Panc1 (cell line): ENCODE measurements at regions not wholly inside any gene's neighbourhood (a gene's known extent, or its start where the extent isn't known, plus 50 kb on each side); places are given as distances from the start of the nearest gene placed in this dataset.

Experiments
- POLR2AphosphoS5 ChIP-seq: IDR thresholded peaks from 2 replicates; pipeline ENCODE4 v1.6.1; 2012; ENCODE audit warnings: mild to moderate bottlenecking, low read depth, low read length, moderate library complexity
- SIN3A ChIP-seq: IDR thresholded peaks from 2 replicates; pipeline ENCODE4 v1.6.1; 2012; ENCODE audit warnings: low read depth, mild to moderate bottlenecking, low read length, moderate library complexity, borderline replicate concordance; ENCODE audit not compliant: insufficient read depth
- TF ChIP-seq, protein P1 (sequence below): fragments of 450-650 bp; IDR thresholded peaks from 2 replicates; pipeline ENCODE4 v1.5.1; 2017; ENCODE audit warnings: mild to moderate bottlenecking
- TF ChIP-seq, protein P2 (sequence below), 2 experiments: IDR thresholded peaks; 2 replicates each; pipeline ENCODE4 v1.6.1; 2011 to 2012; ENCODE audit warnings: low read depth in 2 of 2, control low read depth in 1 of 2, low read length in 1 of 2, mild to moderate bottlenecking in 1 of 2, moderate library complexity in 1 of 2; ENCODE audit not compliant: insufficient read depth in 1 of 2

- TF ChIP-seq, protein P1, sequence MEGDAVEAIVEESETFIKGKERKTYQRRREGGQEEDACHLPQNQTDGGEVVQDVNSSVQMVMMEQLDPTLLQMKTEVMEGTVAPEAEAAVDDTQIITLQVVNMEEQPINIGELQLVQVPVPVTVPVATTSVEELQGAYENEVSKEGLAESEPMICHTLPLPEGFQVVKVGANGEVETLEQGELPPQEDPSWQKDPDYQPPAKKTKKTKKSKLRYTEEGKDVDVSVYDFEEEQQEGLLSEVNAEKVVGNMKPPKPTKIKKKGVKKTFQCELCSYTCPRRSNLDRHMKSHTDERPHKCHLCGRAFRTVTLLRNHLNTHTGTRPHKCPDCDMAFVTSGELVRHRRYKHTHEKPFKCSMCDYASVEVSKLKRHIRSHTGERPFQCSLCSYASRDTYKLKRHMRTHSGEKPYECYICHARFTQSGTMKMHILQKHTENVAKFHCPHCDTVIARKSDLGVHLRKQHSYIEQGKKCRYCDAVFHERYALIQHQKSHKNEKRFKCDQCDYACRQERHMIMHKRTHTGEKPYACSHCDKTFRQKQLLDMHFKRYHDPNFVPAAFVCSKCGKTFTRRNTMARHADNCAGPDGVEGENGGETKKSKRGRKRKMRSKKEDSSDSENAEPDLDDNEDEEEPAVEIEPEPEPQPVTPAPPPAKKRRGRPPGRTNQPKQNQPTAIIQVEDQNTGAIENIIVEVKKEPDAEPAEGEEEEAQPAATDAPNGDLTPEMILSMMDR = no peak
- TF ChIP-seq POLR2AphosphoS5 = no peak
- TF ChIP-seq SIN3A = no peak
- TF ChIP-seq, protein P2, sequence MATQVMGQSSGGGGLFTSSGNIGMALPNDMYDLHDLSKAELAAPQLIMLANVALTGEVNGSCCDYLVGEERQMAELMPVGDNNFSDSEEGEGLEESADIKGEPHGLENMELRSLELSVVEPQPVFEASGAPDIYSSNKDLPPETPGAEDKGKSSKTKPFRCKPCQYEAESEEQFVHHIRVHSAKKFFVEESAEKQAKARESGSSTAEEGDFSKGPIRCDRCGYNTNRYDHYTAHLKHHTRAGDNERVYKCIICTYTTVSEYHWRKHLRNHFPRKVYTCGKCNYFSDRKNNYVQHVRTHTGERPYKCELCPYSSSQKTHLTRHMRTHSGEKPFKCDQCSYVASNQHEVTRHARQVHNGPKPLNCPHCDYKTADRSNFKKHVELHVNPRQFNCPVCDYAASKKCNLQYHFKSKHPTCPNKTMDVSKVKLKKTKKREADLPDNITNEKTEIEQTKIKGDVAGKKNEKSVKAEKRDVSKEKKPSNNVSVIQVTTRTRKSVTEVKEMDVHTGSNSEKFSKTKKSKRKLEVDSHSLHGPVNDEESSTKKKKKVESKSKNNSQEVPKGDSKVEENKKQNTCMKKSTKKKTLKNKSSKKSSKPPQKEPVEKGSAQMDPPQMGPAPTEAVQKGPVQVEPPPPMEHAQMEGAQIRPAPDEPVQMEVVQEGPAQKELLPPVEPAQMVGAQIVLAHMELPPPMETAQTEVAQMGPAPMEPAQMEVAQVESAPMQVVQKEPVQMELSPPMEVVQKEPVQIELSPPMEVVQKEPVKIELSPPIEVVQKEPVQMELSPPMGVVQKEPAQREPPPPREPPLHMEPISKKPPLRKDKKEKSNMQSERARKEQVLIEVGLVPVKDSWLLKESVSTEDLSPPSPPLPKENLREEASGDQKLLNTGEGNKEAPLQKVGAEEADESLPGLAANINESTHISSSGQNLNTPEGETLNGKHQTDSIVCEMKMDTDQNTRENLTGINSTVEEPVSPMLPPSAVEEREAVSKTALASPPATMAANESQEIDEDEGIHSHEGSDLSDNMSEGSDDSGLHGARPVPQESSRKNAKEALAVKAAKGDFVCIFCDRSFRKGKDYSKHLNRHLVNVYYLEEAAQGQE (IDR thresholded peaks at IDR 0.05; ENCODE audit: insufficient read depth in 1 of 2, low read depth in 2 of 2, low read length in 1 of 2) = no peak
Observed at GRCh38 chr3:178120367-178120766, 415.9 kb upstream of the KCNMB2 start.
